ENCODE measurements at regions not wholly inside any gene's neighbourhood (a gene's known extent, or its start where the extent isn't known, plus 50 kb on each side); places are given as distances from the start of the nearest gene placed in this dataset.

DNA sequence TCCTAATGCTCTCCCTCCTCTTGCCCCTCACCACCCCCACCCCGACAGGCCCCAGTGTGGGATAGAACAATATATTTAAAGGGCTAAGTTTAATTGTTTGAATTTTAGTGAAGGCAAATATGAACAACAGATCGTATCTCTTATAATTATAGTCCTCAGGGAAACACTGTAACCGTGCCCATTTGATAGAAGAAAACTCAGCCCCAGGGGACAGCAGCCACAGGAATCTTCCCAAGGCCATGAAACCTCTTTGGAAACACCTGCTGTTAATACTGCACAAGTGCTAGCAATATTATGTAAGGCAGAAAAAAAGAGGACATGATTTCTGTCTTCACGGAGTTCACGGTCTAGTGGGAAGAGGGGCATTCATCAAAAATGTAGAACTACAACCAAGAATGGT is 142.2 kb downstream of the URB2 start:
- DNase-seq, result no peak

DNA sequence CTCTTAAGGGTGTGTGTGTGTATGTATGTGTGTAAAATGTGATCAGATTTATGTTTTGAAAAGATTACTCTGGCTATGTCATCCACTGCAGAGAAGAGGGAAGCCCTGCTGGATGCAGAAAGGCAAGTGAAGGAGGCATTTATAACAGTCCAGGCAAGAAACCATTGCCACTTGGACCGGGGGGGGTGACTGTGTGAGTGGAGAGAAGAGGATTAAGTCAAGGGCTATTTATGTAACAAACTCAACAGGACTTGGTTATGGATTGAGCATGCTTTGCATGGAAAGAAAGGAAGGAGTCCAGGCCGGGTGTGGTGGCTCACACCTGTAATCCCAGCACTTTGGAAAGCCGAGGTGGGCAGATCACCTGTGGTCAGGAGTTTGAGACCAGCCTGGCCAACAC is 143.0 kb downstream of the URB2 start:
- DNase-seq, result no peak

DNA sequence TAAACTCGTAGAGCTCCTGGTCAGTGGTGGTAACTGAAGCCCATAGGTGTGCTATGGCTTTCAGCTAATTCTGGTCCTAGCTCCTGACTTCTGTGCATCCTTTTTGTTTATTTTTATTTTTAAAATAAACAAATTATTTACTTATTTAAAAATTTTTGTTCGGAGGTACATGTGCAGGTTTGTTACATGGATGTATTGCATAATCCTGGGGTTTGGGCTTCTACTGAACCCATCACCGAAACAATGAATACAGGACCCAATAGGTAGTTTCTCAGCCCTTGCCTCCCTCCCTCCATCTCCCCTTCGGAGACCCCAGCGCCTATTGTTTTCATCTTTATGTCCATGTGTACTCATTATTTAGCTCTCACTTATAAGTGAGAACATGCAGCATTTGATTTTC is 143.8 kb downstream of the URB2 start:
- DNase-seq, result no peak

DNA sequence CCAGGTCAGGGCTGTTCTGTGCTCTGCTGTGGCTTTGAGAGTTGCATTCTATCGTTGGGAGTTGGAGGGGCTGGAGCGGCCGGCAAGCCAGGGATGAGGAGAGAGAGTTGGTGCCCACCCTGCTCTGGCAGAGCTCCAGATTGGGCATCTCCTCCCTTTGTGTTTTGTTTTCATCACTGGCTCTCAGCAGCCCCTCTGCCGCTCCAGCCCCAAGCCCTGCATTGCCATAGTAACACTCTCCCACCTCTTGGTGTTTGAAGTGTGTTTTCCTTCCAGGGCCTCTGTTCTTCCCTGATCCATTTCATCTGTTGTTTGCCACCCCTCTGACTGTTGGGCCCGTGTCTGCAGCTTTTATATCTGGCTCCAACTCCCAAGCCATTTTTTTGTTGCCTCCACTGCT is 152.7 kb downstream of the URB2 start:
- peak; percentile 30 for DNase-seq

DNA sequence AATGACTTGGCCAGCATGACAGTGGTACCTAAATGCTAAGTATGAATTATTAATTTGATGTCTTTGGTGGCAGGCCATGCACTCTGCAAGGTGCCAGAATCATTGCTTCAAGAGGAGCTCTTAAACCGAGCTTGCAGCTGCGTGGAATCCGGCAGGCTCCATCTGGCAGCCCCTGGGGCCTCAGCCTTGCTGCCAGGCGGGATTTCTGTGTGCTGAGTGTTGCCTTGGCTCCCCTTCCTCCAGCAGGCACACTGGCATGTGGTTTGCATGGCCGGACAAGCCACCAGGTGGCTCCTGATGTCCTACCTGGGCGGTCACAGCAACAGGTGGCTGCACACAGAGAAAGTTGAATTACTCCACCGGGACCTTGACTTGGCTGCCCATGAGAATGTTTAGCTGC is 155.4 kb downstream of the URB2 start:
- peak; percentile 7 for DNase-seq

DNA sequence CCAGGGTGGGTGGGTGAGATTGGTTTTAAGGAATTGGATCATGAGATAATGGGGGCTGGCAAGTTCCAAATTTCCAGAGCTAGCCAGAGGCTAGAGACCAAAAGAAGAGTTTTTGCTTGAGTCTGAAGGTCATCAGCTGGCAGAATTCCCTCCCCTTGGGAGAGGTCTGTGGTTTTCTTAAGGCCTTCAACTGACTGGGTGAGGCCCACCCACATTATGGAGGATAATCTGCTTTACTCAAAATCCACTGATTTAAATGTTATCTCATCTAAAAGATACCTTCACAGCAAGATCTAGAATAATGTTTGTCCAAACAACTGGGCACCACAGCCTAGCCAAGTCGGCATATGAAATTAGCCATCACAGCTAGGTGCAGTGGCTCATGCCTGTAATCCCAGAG is 156.4 kb downstream of the URB2 start:
- peak; percentile 9 for DNase-seq

DNA sequence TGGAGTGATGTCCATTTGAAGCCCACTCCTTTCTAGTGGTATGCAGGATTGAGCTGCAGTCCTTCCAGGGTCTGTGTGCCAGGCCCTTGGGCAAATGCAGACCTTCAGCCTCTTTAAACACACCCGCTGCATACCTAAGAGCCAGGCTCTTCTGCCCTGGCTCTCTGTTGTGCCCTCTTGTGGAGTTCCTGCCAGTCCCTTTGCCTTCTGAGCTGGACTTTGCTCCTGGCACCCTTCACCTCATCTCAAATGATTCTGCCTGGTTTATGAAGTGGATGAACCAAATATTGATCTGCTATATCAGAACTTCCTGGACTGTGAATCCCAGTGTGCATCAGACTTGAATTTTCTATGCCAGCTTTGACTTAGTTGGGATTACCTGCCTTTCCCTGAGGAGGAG is 158.8 kb downstream of the URB2 start:
- no peak for DNase-seq

DNA sequence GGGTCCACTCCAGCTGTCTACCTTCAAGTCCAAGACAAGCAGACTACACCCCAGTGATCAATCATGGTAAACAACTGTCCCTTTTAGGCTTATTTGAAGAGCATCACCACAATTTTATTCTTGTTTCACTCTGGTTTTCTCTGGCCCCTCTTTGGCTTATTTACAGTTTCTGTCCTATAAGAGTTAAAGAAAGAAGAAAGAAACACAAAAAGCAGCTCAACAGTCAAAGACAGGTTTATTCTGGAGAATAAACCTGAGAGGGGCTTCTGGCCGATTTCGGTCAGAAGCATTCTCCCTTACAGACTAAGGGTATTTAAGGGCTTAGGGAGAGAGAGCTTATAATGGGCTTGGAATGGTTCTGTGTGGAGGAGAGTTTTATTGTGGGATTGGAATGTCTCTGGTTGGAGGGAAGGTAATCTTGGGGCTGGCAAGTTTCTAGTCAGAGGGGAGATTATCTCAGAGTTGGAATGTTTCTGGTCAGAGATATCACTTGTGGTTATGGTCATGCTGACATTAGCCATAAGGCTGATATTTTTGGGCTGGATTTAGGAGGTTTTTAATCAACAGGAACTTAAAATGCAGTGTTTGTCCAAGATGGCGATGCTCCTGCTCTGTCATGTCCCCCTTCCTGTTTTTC is 161.0 kb downstream of the URB2 start:
- no peak for DNase-seq

DNA sequence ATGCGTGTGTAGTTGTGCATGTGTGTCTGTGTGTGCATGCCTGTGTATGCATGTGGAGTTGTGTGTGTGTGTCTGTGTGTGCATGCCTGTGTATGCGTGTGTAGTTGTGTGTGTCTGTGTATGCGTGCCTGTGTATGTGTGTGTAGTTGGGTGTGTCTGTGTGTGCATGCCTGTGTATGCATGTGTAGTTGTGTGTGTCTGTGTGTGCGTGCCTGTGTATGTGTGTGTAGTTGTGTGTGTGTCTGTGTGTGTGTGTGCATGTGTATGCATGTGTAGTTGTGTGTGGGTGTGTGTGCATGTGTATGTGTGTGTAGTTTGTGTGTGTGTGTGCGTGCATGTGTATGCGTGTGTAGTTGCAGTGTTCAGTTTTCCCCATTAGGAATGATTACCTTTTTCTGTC is 162.0 kb downstream of the URB2 start:
- no peak for DNase-seq

DNA sequence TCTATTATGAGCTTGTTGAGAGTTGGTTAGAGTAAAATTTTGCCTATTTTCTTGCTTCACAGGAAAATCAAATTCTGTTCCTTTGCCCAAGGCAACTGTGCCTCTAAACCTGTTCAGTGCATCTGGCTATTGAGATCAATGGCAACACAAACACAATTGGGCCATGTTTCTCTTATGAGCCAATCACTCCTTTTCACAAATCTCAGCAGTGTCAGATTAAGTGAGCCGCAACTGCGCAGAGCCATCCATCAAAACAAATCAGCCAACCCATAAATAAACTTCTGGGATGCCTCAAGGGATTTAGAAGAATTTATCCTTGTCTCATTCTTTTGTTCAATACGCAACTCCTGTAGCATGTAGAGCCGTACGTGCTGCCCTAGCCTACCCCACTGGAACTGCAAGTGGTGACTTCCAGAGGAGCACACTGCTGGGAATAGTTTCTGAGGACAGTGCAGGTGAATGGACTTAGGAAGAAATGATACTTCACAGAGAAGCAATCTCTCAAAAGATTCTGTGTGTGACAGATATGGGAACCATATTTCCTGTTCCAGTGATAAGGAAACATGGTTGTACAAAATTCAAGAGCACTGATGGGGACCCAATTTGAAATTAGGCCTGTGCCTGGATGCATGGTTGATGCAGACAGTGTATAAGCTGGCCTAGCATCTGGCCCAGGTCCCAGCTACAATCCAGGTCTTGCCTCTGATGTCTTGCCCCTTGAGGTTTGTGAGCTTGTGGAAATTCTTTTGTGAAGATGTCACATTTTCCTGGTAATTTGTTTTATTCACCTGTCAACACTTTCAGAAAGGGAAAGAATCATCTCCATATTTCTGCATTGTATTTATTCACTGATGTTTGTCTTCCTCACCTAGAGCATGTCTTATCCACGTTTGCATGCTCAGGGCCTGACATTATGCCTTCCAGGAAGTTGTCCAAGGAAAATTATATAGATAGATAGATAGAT is 166.2 kb downstream of the URB2 start:
- no peak for DNase-seq

DNA sequence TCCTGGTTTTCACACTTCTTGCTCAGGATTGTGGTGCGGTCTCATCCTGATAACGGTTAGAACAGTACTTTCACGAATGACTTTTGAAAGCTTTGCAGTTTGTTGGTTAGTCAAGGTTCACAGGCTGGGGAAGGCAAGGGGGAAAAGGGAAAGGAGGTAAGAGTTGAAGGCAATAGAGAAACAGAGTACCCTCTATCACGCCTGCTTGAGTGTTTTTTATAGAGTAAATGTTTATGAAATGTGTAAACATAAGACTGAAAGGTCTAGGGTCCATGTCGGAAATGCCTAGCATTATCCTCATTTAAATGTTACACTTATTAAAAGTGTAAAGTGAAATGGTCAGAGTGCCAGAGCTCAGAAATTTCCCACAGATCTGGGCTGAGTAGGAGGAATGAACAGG is 167.4 kb downstream of the URB2 start:
- no peak for DNase-seq

DNA sequence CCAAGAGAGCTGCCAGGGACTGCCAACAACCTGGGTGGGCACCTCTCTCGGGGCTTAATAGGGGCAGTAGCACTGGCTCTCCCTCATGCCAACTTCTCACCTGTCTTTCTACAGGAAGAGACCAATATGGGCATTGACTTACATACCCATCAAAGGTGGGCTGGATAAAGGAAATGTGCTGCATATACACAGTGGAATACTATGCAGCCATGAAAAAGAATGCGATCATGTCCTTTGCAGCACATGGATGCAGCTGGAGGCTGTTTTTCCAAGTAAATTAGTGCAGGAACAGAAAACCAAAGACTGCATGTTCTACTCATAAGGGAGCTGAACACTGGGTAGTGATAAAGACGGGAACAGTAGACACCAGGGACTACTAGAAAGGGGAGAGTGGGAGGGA is 172.5 kb downstream of the URB2 start:
- DNase-seq, result no peak

DNA sequence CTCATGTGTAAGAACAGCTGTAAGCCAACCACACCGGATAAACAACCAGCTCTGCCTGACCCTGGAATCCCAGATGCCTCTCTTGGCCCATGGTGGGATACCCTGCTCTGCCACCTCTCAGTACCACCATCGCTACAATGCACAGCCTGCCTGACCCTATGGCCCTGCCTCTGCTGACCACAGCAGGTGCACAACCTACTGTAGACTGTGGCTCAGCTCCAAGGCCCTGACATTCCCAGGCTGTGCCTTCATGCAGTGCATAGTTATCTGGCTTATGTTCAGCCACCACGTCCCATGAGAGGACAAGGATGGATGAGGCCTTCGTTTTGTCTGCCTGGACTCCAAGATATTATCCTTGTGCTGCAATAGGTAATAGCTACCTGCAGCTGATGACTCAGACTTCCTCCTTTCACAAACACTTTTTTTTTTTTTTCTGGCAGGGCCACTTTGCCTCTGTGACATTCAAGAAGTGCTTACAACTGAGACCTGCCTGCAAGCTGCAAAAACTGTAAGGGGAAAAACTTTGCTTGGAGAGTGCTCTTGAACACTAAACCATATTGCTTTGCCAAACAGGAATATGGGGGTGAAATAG is 177.7 kb downstream of the URB2 start:
- DNase-seq, result no peak

DNA sequence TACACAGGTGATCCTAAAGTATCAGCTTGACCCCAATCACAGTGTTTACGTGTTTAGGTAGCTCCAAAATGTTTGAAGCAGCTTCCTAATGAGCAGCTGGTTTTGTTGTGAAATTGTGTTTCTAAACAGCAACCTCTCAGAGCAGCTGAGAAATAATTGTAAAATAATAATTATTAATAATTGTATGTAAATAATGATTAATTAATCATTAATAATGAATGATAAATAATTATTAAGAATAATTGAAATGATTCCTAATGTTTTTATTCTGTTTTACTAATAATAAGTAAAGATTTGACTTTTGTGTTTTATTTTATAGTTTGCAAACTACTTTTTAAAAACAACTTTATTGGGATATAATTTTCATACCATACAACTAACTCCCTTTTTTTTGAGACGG is 182.2 kb downstream of the URB2 start:
- no peak for DNase-seq

DNA sequence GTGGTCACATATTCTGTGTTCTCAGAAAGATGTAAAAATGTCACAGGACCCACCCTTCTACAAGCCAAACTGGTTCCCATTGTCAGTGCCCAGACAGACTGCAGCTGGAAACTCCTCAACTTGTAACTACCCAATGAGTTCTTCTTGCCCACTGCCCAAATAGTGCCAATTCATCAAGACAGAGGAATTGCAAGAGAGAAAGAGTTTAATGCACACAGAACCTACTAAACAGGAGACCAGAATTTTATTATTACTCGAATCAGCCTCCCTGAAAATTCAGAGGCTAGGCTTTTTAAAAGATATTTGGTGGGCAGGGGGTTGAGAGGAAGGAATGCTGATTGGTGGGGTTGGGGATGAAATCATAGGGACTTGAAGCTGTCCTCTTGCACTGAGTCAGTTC is 184.1 kb downstream of the URB2 start:
- DNase-seq, result no peak

DNA sequence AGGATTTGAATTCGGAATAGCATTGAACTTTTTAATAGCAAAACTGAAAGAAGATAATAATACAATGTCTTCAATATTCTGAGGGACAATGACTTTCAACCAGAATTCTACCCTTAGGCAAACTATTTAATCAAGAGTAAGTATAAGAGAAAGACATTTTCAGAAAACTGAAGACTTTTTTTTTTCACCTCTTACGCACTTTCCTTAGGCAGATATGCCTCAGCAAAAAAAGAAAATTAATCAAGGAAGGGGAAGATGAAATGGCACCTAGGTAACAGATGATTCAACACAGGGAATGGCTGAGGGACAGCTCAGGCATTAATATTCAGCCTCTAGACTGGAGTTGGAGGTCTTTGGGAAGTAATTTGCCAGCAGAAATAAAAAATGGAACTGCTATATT is 184.9 kb downstream of the URB2 start:
- DNase-seq, result no peak

DNA sequence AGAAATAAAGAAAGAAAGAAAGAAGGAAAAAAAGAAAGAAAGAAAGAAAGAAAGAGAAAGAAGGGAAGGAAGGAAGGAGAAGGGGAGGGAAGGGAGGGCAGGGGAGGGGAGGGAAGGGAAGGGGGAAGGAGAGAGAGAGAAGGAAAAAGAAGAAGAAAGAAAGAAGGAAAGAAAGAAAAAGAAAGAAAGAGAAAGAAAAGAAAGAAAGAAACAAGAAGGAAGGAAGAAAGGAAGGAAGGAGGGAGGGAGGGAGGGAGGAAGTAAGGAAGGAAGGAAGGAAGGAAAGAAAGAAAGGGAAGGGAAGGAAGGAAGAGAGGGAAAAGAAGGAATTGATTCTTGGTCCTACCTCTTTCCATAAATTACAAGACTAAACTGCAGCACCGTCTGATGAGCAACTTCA is 186.1 kb downstream of the URB2 start:
- DNase-seq, result no peak

DNA sequence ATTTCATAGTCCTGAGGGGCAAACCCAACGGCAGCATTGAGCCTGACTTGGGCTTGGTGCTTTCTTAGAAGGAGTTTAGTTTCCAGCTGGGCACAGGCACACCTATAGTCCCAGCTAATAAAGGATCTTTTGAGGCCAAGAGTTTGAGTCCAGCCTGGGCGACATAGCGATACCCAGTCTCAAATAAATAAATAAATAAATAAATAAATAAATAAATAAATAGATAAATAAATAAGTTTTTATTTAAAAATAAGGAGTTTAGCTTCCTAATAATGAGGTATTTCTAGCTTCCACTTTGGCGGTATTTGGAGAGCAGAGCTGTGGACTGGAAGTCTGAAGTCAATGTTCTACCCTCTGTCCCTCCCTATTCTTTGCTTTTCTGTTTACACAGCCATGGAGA is 186.6 kb downstream of the URB2 start:
- DNase-seq, result no peak

DNA sequence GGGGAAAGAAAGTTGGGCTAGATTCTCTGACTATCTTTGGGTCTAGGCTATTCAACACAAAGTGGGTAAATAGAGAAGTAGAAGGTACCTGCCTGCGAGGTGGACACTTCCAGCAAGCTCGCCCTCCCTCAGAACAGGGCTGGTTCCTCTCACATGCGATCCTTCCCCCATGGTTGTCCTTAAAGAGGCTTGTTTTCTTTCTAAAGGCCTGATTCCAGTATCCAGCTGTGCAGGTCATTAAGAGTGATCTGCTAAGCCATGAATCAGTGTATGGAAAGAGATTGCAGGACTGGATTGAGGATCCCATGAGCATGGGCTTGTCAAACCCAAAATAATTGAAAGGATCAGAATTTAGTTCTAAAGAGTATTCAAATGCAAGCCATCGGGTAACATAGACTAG is 189.0 kb downstream of the URB2 start:
- no peak for DNase-seq

DNA sequence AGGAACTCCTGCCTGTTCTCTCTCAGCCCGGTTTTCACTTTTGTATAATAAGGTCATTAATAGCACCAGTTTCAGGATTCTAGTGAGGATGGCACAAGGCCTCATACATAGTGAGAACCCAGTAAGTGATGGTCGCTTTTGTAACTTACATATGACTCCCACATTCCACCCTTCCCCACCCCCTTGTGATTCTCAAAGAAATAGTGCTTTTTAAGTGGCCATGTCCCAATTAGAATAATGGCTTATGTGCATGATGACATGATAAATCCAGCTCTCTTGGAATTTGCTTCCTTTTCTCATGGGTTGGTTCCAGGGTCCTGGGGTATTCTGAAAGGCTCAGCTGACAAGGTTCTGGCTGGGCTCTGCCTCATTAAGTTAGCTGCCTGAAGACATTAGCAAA is 189.9 kb downstream of the URB2 start:
- no peak for DNase-seq

DNA sequence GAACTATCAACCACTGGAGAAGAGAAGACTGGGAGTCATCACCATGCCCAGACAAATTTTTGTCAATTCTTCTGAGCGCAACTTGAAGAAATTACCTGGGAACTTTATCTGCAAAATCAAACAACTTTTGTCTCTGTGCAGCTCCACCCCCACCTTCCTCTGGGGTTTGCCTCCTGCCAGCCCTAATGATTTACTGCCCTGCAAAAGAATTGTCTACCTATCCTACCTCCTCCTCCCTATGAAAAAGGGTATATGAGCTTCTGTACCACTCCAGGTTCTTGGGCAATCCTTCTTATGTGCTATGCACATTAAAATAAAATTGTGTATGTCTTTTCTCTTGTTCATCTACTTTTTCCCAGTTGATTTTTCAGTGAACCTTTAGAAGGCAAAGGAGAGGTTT is 191.9 kb downstream of the URB2 start:
- DNase-seq, result no peak

DNA sequence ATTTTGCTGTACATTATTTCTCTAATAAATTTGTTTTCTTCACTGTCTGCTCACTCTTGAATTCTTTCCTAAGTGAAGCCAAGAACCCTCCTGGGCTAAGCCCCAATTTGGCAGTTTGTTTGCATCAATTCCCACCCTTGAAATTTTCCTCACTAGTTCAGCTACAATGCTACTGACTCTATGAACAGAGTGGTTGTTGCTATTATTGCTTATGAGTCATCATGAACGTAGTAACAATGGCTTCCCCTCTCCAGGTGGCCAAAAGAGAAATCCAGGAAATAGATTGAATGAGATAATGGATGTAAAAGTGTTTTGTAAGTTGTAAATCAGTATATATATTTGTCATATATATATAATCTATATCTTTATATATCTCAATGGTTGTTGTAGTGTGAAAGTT is 193.0 kb downstream of the URB2 start:
- no peak for DNase-seq

DNA sequence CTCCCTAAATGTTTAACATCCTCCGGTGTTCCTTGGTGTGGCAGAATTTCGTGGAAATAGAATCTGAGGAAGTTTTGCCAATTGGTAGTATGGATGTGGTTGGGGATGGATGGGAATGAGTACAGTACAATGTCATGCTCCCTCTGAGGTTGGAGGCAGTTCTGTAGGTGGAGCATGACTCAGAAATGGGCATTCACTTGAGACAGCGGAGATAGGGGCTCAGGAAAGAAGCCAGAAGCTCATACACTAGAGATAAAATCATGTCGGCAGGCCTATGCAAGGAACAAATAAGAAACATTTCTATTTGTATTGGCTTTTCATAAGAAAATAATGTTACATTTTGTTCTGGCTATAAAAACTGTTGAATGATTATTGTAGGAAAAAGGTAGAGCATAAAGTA is 196.0 kb downstream of the URB2 start:
- DNase-seq, result no peak

DNA sequence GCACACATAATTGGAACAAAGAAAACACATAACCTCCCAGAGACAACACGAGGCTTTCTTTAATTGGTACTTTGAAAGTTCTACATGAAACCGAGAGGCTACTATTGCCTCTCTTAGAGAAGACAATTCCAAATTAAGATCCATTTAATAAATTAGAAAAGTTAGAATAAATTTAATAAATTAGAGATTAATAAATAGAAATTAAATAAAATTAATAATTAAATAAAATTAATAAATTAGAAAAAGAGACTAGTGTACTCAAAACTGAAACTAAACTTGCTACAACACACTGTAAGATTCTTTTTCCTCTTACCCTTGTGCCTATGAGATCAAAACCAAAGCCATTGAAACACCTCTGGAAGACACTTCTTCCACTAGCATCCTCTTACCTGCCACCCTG is 199.0 kb downstream of the URB2 start:
- no peak for DNase-seq

Data from activated CD8-positive, alpha-beta memory T cell treated with anti-CD3 and anti-CD28 coated beads for 24 hours (primary cell).